Prostate gland (tissue), 2 donors: ENCODE measurements at regions not wholly inside any gene's neighbourhood (a gene's known extent, or its start where the extent isn't known, plus 50 kb on each side); places are given as distances from the start of the nearest gene placed in this dataset.
A peak's percentile ranks its signal among the peaks of the same experiment; 100 is the strongest.

Source experiments
- DNase-seq: peaks from one replicate; pipeline ENCODE4 v3.0.0-alpha.2; 2019; ENCODE audit warnings: low spot score
- H3K27ac ChIP-seq, 2 donors: fragments of 200-600 bp; sonication (generic); 2 replicates each; pipeline ENCODE4 v1.5.1; 2017 to 2019
- H3K27me3 ChIP-seq: fragments of 200-600 bp; sonication (generic); replicated peaks from 2 replicates; pipeline ENCODE4 v1.5.1; 2019; ENCODE audit not compliant: insufficient read depth
- H3K36me3 ChIP-seq, 2 donors: fragments of 200-600 bp; sonication (generic); 1 replicate in 1 of 2; 2 replicates in 1 of 2; pipeline versions ENCODE4 v1.5.1 to v1.8.1; 2017 to 2019
- H3K4me1 ChIP-seq: fragments of 200-600 bp; sonication (generic); replicated peaks from 2 replicates; pipeline ENCODE4 v1.5.1; 2019
- H3K4me3 ChIP-seq, 2 donors: fragments of 200-600 bp; sonication (generic); 2 replicates each; pipeline ENCODE4 v1.5.1; 2017 to 2019
- H3K9me3 ChIP-seq: fragments of 200-600 bp; sonication (generic); 2 replicates; pipeline ENCODE4 v1.5.1; 2017
- POLR2A ChIP-seq: fragments of 450-650 bp; IDR thresholded peaks from one replicate; pipeline ENCODE4 v1.6.1; 2016; ENCODE audit warnings: antibody characterized with exemption, mild to moderate bottlenecking
- POLR2AphosphoS5 ChIP-seq: sonication (generic); formaldehyde crosslinking; IDR thresholded peaks from one replicate; pipeline ENCODE4 v1.6.1; 2017; ENCODE audit warnings: antibody characterized with exemption
- WGBS: methylation state at CpG from one replicate; pipeline ENCODE4 v1.1.5; 2018; 5-methylcytosine and 5-hydroxymethylcytosine counted together
- intact Hi-C: fragments of 100-400 bp; cut with DNase I; formaldehyde crosslinking; loops from one replicate; pipeline ENCODE4 v1.14.2; 2022
- TF ChIP-seq, protein P1 (sequence below), 4 experiments: fragments of 200-600 bp in 2 of 4; fragments of 450-650 bp in 2 of 4; sonication (generic) in 2 of 4; IDR thresholded peaks; 1 replicate in 3 of 4; 2 replicates in 1 of 4; pipeline ENCODE4 v1.5.1; 2016 to 2019; ENCODE audit warnings: antibody characterized with exemption in 4 of 4, mild to moderate bottlenecking in 2 of 4, moderate library complexity in 2 of 4

DNA sequence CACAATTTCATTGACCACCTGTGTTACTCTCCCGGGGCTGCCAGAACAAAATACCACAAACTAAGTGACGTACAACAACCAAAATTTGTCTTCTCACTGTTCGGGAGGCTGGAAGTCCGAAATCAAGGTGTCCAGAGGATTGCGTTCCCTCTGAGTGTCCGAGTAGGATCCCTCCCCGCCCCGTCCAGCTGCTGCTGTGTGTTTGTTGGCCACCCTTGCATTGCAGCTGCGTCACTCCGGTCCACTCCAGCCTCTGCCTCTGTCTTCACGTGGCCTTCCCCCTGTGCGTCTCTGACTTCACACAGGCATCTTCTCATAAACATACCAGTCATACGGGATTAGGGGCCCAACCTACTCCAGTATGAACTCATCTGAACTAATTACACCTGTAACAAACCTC, 251.8 kb upstream of the SMIM21 start:
- intact Hi-C loops = no loop called here
- Histone ChIP-seq H3K4me3 (no peak overlapping the region), H3K27ac (no peak overlapping the region), H3K36me3 (no peaks in the 10 kb centered on the region), H3K9me3 (no peaks in the 10 kb centered on the region), H3K27me3 (no peaks in the 10 kb centered on the region), H3K4me1 (no peaks in the 10 kb centered on the region)
- no peak for DNase-seq
- no peak for TF ChIP-seq POLR2A
- no peak for TF ChIP-seq POLR2AphosphoS5
- TF ChIP-seq, protein P1, sequence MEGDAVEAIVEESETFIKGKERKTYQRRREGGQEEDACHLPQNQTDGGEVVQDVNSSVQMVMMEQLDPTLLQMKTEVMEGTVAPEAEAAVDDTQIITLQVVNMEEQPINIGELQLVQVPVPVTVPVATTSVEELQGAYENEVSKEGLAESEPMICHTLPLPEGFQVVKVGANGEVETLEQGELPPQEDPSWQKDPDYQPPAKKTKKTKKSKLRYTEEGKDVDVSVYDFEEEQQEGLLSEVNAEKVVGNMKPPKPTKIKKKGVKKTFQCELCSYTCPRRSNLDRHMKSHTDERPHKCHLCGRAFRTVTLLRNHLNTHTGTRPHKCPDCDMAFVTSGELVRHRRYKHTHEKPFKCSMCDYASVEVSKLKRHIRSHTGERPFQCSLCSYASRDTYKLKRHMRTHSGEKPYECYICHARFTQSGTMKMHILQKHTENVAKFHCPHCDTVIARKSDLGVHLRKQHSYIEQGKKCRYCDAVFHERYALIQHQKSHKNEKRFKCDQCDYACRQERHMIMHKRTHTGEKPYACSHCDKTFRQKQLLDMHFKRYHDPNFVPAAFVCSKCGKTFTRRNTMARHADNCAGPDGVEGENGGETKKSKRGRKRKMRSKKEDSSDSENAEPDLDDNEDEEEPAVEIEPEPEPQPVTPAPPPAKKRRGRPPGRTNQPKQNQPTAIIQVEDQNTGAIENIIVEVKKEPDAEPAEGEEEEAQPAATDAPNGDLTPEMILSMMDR (IDR thresholded peaks at IDR 0.05) = no peak
- WGBS = 88% methylated on average over 13 of the region's 13 CpGs

DNA sequence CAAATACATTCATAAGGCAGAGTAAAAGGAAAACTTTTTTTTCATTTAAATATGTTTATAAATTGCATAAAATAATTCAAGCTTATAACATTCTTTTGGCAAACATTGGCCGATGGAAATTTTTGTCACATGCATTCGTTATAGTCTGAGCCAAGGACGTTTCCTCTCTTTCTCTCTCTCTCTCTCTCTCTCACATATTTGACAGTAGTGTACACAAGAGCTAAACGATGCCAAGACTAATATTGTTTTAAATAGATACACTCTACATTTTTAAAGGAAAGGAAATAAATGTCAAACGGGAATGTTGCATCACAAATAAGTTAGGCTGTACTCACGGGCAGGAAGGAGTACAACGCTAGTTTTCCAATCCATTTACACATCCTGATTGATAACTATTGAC, 251.1 kb upstream of the SMIM21 start:
- H3K27ac ChIP-seq = no peak overlapping the region
- WGBS = 4% methylated on average over 7 of the region's 7 CpGs
- no peaks in the 10 kb centered on the region for H3K4me1 ChIP-seq
- H3K9me3 ChIP-seq = no peaks in the 10 kb centered on the region
- no peaks in the 10 kb centered on the region for H3K36me3 ChIP-seq
- intact Hi-C loops = no loop called here
- DNase-seq = no peak
- H3K4me3 ChIP-seq = no peak overlapping the region
- TF ChIP-seq POLR2AphosphoS5 = peak; percentile 79
- TF ChIP-seq POLR2A = no peak
- TF ChIP-seq, protein P1 (IDR thresholded peaks at IDR 0.05) = no peak
- no peaks in the 10 kb centered on the region for H3K27me3 ChIP-seq

DNA sequence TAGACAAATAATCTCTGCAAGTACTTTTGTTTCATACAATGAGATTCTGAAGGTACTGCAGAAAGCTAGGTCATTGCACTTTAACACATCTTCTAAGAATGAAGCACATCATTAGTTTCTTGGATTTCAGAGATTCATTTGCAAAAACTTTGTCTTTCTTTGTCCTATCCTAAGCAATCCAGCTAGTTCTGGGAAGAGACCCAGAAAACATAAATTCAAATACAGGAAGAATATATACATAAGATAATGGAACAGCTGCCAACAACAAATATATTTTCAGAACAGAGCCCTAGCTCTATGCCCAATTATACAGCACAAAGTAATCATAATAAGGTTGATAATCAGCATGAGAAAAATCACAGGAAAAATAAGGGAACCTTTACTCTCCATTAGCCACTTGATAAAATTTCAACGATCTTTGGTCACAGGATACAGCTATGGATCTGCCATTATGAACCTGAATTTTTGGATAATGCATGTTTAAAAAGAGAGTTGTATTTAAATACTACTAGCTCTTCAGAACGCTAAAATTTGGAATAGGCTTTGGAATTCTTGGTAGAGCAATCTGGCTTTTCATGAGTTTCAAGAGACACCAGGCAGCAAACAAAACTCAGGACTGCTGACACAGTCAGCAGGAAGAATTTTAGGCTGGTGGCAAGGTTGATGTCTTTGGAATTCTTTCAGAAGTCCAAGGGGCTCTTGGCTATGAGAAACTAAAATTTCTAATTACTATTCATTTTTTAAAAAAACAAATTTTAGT, 250.4 kb upstream of the SMIM21 start:
- 48% methylated on average over 2 of the region's 2 CpGs for WGBS
- intact Hi-C loops = no loop called here
- H3K27me3 ChIP-seq = no peaks in the 10 kb centered on the region
- no peaks in the 10 kb centered on the region for H3K9me3 ChIP-seq
- DNase-seq = no peak
- H3K4me3 ChIP-seq = no peak overlapping the region
- H3K36me3 ChIP-seq = no peaks in the 10 kb centered on the region
- H3K27ac ChIP-seq = no peak overlapping the region
- TF ChIP-seq POLR2A (no peak), POLR2AphosphoS5 (no peak)
- TF ChIP-seq, protein P1 (IDR thresholded peaks at IDR 0.05) = no peak
- no peaks in the 10 kb centered on the region for H3K4me1 ChIP-seq

DNA sequence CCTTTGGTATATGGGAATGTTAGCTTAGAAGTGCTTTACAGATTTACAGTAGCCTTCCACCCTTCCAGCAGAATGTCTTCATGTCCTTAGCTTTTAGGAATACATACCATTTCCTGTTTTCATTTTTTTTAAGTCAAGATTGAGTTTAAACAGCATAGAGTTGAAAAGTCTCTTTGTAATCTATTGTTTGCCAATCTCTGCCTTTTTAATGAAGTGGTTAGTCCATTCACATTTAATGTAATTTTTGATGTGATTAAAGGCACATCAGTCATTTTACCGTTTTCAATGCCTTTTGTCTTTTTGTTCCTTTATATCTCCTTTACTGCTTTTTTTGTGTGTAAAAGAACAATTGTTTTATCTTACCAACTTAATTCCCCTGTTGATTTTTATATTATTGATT, 233.4 kb upstream of the SMIM21 start:
- H3K36me3 ChIP-seq = no peaks in the 10 kb centered on the region
- no peaks in the 10 kb centered on the region for H3K27me3 ChIP-seq
- H3K4me1 ChIP-seq = no peaks in the 10 kb centered on the region
- TF ChIP-seq POLR2AphosphoS5 (no peak), POLR2A (no peak)
- TF ChIP-seq, protein P1 (IDR thresholded peaks at IDR 0.05) = no peak
- intact Hi-C loops = no loop called here
- H3K9me3 ChIP-seq = no peaks in the 10 kb centered on the region
- no peak overlapping the region for H3K27ac ChIP-seq
- 56% methylated on average over 1 of the region's 1 CpG for WGBS
- no peak for DNase-seq
- no peak overlapping the region for H3K4me3 ChIP-seq

DNA sequence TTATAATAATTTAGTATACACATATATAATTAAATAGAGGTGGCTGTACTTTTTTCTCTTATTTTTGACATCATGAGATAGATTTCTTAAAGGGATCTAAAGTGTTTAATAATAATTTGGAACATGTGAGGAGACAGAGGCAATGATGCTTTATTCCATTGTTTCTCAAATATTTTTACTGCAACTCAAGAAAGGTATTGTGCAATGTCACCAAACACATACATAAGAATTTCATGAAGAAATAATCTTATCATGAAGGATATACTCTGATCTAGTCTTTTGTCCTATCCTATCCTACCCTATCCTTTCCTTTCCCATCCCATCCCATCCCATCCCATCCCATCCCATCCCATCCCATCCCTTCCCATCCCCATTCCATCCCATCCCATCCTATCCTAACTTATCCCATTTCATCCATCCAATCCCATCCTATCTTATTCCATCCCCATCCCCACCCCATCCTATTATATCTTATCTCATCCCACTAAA, 232.1 kb upstream of the SMIM21 start:
- DNase-seq = no peak

More for the DNA sequence above, 232.1 kb upstream of the SMIM21 start:
- no peak overlapping the region for H3K4me3 ChIP-seq
- H3K4me1 ChIP-seq = no peaks in the 10 kb centered on the region
- H3K27me3 ChIP-seq = no peaks in the 10 kb centered on the region
- intact Hi-C loops = no loop called here
- no peak overlapping the region for H3K27ac ChIP-seq
- no peak for TF ChIP-seq POLR2A
- no peak for TF ChIP-seq POLR2AphosphoS5
- TF ChIP-seq, protein P1 (IDR thresholded peaks at IDR 0.05) = no peak
- H3K36me3 ChIP-seq = no peaks in the 10 kb centered on the region
- H3K9me3 ChIP-seq = no peaks in the 10 kb centered on the region
